ENCODE measurements at regions not wholly inside any gene's neighbourhood (a gene's known extent, or its start where the extent isn't known, plus 50 kb on each side); places are given as distances from the start of the nearest gene placed in this dataset.

DNA sequence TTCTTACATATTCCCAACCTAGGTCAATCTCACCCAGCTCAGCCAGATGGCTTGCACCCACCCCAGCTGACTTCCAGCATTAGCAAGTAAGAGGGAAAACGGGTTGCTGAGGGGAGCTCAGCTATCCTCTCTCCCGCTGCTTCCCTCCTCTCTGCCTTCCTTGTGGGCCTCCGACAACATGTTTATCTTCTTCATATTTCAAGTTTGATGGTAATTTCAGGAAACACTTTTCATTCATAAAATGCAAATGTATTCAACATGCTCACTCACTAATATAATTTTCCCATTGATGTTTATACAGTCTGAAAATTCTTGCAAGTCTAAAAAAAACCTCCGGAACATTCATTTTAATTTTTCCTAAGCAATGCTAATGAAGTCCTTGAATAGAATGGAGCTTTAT, 372.5 kb upstream of the B3GAT1 start:
- no peak for TF ChIP-seq POLR2AphosphoS5 (IDR thresholded peaks at IDR 0.05; ENCODE audit: low read depth, low read length)
- TF ChIP-seq EZH2 (IDR thresholded peaks at IDR 0.05): no peak
- TF ChIP-seq, protein P1, sequence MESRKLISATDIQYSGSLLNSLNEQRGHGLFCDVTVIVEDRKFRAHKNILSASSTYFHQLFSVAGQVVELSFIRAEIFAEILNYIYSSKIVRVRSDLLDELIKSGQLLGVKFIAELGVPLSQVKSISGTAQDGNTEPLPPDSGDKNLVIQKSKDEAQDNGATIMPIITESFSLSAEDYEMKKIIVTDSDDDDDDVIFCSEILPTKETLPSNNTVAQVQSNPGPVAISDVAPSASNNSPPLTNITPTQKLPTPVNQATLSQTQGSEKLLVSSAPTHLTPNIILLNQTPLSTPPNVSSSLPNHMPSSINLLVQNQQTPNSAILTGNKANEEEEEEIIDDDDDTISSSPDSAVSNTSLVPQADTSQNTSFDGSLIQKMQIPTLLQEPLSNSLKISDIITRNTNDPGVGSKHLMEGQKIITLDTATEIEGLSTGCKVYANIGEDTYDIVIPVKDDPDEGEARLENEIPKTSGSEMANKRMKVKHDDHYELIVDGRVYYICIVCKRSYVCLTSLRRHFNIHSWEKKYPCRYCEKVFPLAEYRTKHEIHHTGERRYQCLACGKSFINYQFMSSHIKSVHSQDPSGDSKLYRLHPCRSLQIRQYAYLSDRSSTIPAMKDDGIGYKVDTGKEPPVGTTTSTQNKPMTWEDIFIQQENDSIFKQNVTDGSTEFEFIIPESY (IDR thresholded peaks at IDR 0.05; ENCODE audit: extremely low read depth, insufficient replicate concordance, low read length): no peak
- TF ChIP-seq, protein P2, sequence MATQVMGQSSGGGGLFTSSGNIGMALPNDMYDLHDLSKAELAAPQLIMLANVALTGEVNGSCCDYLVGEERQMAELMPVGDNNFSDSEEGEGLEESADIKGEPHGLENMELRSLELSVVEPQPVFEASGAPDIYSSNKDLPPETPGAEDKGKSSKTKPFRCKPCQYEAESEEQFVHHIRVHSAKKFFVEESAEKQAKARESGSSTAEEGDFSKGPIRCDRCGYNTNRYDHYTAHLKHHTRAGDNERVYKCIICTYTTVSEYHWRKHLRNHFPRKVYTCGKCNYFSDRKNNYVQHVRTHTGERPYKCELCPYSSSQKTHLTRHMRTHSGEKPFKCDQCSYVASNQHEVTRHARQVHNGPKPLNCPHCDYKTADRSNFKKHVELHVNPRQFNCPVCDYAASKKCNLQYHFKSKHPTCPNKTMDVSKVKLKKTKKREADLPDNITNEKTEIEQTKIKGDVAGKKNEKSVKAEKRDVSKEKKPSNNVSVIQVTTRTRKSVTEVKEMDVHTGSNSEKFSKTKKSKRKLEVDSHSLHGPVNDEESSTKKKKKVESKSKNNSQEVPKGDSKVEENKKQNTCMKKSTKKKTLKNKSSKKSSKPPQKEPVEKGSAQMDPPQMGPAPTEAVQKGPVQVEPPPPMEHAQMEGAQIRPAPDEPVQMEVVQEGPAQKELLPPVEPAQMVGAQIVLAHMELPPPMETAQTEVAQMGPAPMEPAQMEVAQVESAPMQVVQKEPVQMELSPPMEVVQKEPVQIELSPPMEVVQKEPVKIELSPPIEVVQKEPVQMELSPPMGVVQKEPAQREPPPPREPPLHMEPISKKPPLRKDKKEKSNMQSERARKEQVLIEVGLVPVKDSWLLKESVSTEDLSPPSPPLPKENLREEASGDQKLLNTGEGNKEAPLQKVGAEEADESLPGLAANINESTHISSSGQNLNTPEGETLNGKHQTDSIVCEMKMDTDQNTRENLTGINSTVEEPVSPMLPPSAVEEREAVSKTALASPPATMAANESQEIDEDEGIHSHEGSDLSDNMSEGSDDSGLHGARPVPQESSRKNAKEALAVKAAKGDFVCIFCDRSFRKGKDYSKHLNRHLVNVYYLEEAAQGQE (IDR thresholded peaks at IDR 0.05; ENCODE audit: low read depth): no peak
- TF ChIP-seq, protein P3, sequence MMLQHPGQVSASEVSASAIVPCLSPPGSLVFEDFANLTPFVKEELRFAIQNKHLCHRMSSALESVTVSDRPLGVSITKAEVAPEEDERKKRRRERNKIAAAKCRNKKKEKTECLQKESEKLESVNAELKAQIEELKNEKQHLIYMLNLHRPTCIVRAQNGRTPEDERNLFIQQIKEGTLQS (IDR thresholded peaks at IDR 0.05): no peak
- TF ChIP-seq CEBPB (IDR thresholded peaks at IDR 0.05; ENCODE audit: low read depth): no peak
- no peak for TF ChIP-seq POLR2A (IDR thresholded peaks at IDR 0.05; ENCODE audit: borderline replicate concordance, extremely low read depth, insufficient read depth, insufficient read length)

All from HCT116 (cell line).